GM21515 (cell line): ENCODE measurements at regions not wholly inside any gene's neighbourhood (a gene's known extent, or its start where the extent isn't known, plus 50 kb on each side); places are given as distances from the start of the nearest gene placed in this dataset.

ENCODE experiments used
- ATAC-seq: cut with Tn5 transposase; IDR thresholded peaks from one replicate; pipeline ENCODE4 v1.9.1; 2021; ENCODE audit not compliant: unreplicated experiment

DNA sequence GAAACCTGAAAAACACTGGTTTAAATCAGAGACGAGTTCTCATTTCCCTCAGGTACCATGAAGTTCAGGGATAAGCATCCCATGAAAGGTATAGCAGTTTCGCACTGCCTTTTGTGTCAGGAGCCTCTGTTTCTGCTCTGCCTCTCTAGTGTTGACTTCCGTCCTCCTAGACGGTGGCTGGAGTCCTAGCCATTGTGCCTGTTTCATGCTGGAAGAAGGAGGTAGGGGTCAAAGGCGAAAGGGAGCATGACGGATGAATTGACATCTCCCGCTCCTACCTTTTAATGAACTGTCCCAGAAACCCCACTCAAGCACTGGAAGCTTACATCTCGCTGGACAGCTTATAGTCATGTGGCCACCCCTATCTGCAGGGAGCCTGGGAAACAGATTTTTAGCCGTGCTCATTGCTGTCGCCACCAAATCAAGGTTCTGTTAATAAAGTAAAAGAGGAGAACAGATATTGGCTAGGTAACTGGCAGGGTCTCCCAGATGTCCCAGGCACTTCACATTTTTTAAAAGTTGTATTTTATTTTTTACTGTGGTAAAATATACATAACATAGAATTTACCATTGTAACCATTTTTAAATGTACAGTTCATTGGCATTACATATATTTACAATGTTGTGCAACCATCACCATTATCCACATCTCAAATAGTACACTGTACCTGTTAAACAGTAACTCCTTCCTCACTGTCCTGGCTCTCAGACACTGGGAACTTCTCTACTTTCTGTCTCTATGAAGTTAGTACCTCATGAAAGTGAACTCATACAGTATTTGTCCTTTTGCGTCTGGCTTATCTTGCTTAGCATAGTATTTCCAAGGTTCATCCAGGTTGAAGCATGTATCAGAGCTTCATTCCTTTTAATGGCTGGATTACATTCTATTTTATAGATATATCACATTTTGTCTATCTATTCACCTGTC, 55.0 kb upstream of the CTLA4 start:
- ATAC-seq: no peak

DNA sequence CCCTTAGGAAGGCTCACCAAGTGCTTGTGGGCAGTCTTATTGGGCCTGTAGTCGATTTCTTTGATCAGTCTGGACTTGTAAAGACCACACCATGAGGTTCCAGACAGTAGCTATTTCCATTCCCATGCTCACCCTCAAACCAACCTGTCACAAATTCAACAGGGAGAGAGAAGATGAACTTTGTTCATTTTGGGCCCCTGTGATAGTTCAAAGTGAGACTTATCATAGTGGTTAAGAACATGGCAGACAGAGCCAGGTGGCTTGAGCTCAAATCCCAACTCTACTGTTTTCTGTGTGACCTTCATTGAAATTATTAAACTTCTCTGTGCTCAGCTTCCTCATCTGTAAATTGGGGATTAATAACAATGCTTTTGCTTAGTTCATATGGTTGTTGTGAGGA, 53.9 kb upstream of the CTLA4 start:
- no peak for ATAC-seq

DNA sequence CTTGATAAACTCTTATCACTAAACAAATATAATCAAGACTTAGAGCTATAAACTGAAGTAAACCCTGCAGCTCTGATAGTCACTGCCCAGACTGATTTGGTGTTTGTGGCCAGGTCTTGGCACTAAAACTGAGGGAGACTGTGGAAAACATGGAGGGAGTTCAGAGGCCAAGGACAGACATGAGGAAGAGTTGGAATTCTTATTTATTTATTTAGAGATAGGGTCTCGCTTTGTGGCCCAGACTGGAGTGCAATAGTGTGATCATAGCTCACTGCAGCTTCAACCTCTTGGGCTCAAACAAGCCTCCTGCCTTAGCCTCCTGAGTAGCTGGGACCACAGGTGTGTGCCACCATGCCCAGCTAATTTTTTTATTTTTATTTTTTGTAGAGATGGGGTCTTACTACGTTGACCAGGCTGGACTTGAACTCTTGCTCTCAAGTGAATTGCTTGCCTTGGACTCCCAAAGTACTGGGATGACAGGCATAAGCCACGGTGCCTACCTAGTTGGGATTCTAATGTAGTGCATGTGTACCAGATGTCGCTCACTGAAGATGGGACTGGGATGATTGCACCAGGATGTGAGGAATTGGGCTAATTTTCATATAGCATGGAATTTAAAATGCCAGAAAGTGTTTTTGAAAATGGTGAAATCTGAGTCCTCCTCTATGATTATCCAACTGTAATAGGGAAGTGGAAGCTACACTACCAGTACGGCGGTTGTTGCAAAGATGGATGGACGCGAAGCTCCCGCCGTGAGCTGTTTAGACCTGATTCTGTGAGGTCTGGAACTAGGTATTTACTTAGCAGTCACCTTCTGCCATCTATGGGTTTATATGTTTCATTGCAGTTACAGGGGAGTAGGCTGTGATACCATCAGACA, 52.7 kb upstream of the CTLA4 start:
- peak; percentile 84 for ATAC-seq

DNA sequence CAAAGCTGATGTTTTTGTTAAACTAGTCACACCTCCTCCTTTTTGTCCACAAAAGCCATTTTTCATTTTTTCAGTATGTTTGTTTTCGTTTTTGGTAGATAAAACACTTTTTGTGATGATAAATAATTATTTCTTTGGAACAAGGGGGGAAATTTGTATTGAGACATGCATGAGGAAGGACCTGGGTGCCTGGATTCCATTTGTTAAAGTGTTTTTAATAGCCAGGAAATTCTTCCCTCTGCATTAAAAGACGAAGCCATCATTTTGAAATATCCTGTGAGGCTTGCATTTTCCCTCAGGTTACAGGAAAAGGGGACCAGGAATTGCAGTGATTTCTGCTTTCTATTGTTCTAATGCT, 52.1 kb upstream of the CTLA4 start:
- no peak for ATAC-seq

DNA sequence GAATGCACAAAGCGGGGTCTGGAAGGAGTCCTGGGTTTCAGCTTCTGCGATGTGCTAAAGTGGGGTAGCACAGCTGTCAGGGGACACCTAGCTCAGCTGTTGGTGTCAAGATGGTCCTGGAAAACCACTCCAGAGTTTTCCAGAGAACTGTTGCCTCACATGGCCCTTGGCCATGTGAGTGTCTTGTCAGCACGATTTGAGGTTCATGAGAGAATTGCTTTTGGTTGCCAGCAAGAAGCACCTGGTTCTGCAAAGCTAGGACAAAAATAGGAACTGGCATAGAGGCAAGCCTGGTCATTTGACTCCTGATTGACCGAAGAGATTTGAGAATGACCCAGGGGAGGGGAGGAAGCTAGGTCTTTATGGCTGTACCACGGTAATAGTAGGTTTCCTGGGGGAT, 50.4 kb upstream of the CTLA4 start:
- no peak for ATAC-seq
